ENCODE measurements at regions not wholly inside any gene's neighbourhood (a gene's known extent, or its start where the extent isn't known, plus 50 kb on each side); places are given as distances from the start of the nearest gene placed in this dataset.

DNA sequence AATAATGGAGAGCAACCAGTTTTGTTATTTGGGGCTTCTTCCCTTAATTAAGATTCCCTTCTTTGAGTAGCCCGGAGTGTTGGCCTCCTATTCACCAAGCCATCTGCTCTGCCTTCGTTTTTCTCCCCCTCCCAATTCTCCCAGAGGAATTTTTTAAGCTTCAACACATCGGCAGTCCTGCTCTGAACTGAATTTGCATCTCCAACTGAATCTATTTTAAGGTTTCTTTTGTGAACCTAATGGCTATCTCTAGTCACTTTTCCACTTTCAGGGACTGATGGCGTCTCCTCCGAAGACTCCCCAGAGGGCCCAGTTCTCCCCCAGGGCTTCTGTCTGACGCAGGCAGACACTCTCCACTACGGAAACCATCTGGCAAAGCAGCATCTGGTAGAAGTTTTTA lies 280.2 kb downstream of the ADGRA3 start:
- H3K4me3 ChIP-seq (ENCODE audit: low read length): no peak overlapping the region
- TF ChIP-seq, protein P1, sequence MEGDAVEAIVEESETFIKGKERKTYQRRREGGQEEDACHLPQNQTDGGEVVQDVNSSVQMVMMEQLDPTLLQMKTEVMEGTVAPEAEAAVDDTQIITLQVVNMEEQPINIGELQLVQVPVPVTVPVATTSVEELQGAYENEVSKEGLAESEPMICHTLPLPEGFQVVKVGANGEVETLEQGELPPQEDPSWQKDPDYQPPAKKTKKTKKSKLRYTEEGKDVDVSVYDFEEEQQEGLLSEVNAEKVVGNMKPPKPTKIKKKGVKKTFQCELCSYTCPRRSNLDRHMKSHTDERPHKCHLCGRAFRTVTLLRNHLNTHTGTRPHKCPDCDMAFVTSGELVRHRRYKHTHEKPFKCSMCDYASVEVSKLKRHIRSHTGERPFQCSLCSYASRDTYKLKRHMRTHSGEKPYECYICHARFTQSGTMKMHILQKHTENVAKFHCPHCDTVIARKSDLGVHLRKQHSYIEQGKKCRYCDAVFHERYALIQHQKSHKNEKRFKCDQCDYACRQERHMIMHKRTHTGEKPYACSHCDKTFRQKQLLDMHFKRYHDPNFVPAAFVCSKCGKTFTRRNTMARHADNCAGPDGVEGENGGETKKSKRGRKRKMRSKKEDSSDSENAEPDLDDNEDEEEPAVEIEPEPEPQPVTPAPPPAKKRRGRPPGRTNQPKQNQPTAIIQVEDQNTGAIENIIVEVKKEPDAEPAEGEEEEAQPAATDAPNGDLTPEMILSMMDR (conservative IDR thresholded peaks at IDR 0.05; ENCODE audit: low read depth, low read length): no peak
- no peak for DNase-seq (ENCODE audit: low read depth)

DNA sequence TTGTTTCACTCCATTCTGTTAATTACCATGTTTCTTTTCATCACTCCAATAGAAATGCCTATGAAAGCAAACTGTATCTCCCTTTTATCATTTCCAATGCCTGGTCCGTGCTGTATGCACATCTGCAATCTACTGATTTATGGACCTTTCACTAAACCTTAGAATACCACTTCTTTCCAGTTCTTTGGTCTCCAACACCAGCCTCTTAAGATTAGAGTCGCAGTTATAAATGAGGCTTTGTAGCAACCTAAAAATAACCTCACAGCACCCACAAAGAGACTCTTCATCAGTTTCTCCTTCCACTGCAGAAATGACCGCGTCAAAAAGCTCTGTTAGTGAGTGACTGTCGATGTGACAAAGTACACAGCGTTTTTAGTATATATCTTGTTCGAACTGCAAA lies 282.6 kb downstream of the ADGRA3 start:
- TF ChIP-seq, protein P1 (conservative IDR thresholded peaks at IDR 0.05; ENCODE audit: low read depth, low read length): no peak
- no peak overlapping the region for H3K4me3 ChIP-seq (ENCODE audit: low read length)
- no peak for DNase-seq (ENCODE audit: low read depth)

DNA sequence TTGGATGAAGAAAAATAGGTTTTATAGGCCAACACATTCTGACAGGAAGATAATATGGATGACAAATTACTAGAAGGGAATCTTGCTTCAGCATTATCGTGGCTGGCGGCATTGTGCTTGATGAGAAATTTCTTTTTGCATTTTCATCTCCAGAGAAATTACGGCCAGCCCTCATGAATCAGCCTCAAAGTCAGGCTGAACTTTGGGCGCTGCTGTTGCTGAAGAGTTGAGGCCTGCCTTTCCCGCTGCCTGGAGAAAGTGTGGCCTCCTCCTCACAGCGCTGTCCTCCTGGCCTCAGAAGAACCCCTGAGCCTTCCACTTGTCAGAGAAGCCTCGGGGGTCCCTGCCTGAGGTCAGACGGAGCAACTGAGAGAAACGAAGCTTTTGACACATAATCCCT lies 272.4 kb upstream of the KCNIP4 start:
- H3K4me3 ChIP-seq (ENCODE audit: low read length): no peak overlapping the region
- TF ChIP-seq, protein P1 (conservative IDR thresholded peaks at IDR 0.05; ENCODE audit: low read depth, low read length): no peak
- DNase-seq (ENCODE audit: low read depth): no peak

DNA sequence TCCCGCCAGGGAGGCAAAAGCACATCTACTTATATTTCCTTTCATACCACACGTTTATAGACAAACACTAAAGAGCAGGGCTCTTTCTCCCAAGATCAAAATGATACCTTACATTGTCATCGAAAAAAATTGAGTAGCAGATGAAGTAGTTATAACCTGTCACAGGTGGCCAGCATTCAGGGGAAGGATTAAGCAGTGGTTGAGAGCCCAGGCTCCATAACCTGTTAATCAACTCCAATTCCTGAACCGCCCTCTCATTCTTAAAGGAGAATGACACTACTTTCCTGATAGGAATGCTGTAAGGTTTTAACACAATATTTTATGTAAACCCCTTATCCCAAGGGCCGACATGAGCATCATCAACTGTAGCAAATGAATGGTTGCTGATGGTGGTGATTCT lies 268.9 kb upstream of the KCNIP4 start:
- no peak for DNase-seq (ENCODE audit: low read depth)
- H3K4me3 ChIP-seq (ENCODE audit: low read length): no peak overlapping the region
- TF ChIP-seq, protein P1 (conservative IDR thresholded peaks at IDR 0.05; ENCODE audit: low read depth, low read length): no peak

DNA sequence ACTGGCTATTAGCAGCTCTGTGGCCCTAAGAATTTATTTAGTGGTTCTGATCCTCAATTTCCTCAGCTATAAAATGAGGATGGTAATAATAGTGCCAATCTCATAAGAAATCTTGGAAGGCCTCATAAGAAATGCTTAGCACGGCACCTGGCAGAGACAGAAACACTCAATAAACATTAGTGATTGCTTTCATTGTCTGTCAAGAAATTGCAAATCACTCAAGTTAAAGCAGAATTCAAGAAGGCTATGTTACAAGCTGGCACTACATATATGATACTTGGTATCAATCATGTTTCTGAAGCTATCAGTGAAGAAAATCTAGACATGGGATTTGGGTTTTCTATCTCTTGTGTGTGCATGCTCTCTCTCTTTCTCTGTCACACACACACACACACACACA lies 267.7 kb upstream of the KCNIP4 start:
- TF ChIP-seq, protein P1 (conservative IDR thresholded peaks at IDR 0.05; ENCODE audit: low read depth, low read length): no peak
- DNase-seq (ENCODE audit: low read depth): no peak
- H3K4me3 ChIP-seq (ENCODE audit: low read length): no peak overlapping the region

DNA sequence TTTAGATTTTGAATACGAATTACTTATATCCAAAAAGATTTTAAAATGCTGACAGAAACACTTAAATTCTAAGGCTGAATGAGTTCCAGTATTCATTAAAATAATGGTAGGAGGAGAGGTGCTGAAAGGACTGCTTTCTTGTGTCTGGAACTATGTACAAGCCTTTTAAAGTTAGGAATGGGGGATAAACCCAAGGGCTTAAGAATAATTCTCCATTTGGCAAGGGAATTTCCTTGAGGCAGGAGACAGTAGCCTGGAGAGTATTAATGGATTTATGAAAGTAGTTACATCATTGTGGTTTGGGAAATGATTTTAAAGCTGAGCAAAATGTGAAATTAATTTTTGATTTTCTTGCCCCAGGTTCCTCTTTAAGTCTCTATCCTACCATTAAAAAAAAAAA lies 266.5 kb upstream of the KCNIP4 start:
- DNase-seq (ENCODE audit: low read depth): no peak
- no peak overlapping the region for H3K4me3 ChIP-seq (ENCODE audit: low read length)
- TF ChIP-seq, protein P1 (conservative IDR thresholded peaks at IDR 0.05; ENCODE audit: low read depth, low read length): no peak

DNA sequence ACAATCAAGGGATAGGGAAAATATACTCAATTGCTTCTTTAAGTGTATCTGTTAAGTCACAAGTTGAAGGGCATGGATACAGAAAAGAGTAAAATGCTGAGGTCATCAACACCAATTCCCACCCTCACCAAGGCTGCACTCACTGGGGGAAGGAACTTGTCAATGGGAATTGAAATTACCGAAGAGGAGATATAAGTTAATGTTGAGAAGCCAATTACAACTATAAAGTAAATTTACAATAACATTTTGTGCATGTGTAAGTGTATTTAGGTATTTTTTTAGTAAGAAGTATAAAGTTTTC lies 255.1 kb upstream of the KCNIP4 start:
- no peak overlapping the region for H3K4me3 ChIP-seq (ENCODE audit: low read length)
- DNase-seq (ENCODE audit: low read depth): no peak
- TF ChIP-seq, protein P1 (conservative IDR thresholded peaks at IDR 0.05; ENCODE audit: low read depth, low read length): no peak

All from retinal pigment epithelial cell (primary cell).